Omental fat pad (tissue), 3 donors: ENCODE measurements at regions not wholly inside any gene's neighbourhood (a gene's known extent, or its start where the extent isn't known, plus 50 kb on each side); places are given as distances from the start of the nearest gene placed in this dataset.
"Not testable (repeated sequence)": the region's sequence is repeated elsewhere in the genome, so short reads cannot be mapped to it uniquely, and the experiment has no call there.

Source experiments
- ATAC-seq: fragments of 150-250 bp; one replicate; pipeline ENCODE4 v1.9.1; 2016; ENCODE audit warnings: mild to moderate bottlenecking, moderate library complexity; ENCODE audit not compliant: low FRiP score
- DNase-seq: peaks from one replicate; pipeline ENCODE4 v3.0.0-alpha.2; 2019; ENCODE audit warnings: low spot score
- TF ChIP-seq, protein P1 (sequence below), 3 donors: fragments of 450-650 bp; IDR thresholded peaks; one replicate each; pipeline ENCODE4 v1.5.1; 2016 to 2017; ENCODE audit warnings: antibody characterized with exemption in 3 of 3, mild to moderate bottlenecking in 3 of 3, moderate library complexity in 2 of 3

DNA sequence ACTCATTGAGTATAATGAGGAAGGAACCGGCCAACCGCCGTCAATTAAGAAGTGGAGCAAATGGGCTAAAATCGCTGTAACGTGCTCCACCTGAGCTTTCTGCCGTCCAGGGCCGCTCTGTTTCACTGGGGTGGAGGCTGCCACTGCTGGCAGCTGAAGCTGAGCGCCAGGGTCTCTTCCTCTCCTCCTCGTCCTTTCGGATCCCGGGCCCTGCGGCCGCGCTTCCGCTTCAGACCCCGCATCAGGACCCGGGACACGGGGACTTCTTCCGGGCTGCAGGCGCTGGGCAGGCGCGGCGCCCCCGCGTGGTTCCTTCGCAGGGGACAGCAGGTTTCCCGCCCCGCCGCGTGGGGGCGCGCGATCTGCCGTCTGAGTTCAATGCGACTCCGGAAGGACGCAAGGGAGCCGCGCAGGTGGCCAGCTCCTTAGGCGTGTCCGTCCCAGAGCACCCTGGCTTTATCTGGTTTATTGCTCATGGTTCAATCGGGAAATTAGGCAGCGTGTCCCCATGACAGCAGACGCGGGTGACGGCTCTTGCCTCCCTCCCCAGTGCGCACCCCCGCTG is 519.8 kb downstream of the TRIML1 start:
- TF ChIP-seq, protein P1, sequence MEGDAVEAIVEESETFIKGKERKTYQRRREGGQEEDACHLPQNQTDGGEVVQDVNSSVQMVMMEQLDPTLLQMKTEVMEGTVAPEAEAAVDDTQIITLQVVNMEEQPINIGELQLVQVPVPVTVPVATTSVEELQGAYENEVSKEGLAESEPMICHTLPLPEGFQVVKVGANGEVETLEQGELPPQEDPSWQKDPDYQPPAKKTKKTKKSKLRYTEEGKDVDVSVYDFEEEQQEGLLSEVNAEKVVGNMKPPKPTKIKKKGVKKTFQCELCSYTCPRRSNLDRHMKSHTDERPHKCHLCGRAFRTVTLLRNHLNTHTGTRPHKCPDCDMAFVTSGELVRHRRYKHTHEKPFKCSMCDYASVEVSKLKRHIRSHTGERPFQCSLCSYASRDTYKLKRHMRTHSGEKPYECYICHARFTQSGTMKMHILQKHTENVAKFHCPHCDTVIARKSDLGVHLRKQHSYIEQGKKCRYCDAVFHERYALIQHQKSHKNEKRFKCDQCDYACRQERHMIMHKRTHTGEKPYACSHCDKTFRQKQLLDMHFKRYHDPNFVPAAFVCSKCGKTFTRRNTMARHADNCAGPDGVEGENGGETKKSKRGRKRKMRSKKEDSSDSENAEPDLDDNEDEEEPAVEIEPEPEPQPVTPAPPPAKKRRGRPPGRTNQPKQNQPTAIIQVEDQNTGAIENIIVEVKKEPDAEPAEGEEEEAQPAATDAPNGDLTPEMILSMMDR (IDR thresholded peaks at IDR 0.05) = no peak
- no peak for DNase-seq
- ATAC-seq = no peak

GRCh38 chr4:188660796-188661195 is 521.6 kb downstream of the TRIML1 start:
- no peak for ATAC-seq
- DNase-seq = no peak
- TF ChIP-seq, protein P1 (IDR thresholded peaks at IDR 0.05) = no peak

- ATAC-seq (no peak), DNase-seq (no peak)
- TF ChIP-seq, protein P1 (IDR thresholded peaks at IDR 0.05) = no peak
Measured at GRCh38 chr4:188661502-188661901, 522.3 kb downstream of the TRIML1 start.

- no peak for ATAC-seq
Measured at GRCh38 chr4:188663369-188663768, 524.1 kb downstream of the TRIML1 start.

GRCh38 chr4:188665491-188666457 is 526.5 kb downstream of the TRIML1 start:
- DNase-seq = no peak
- TF ChIP-seq, protein P1 (IDR thresholded peaks at IDR 0.05) = no peak
- ATAC-seq = peak; percentile 48

More at GRCh38 chr4:188663369-188663768, 524.1 kb downstream of the TRIML1 start:
- TF ChIP-seq, protein P1 (IDR thresholded peaks at IDR 0.05) = no peak
- no peak for DNase-seq

DNA sequence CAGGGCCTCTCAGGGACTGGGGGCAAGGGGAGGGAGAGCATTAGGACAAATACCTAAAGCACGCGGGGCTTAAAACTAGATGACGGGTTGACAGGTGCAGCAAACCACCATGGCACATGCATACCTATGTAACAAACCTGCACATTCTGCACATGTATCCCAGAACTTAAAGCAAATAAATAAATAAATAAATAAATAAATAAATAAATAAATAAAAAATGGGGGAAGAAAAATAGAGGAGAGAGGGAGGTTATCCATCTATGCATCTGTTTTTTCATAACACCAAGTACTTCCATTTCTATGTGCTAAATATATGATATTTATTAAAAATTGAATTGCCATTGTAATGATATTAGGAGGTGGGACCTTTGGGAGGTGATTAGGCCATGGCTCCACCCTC is 539.5 kb downstream of the TRIML1 start:
- not testable (repeated sequence) for DNase-seq, ATAC-seq

DNA sequence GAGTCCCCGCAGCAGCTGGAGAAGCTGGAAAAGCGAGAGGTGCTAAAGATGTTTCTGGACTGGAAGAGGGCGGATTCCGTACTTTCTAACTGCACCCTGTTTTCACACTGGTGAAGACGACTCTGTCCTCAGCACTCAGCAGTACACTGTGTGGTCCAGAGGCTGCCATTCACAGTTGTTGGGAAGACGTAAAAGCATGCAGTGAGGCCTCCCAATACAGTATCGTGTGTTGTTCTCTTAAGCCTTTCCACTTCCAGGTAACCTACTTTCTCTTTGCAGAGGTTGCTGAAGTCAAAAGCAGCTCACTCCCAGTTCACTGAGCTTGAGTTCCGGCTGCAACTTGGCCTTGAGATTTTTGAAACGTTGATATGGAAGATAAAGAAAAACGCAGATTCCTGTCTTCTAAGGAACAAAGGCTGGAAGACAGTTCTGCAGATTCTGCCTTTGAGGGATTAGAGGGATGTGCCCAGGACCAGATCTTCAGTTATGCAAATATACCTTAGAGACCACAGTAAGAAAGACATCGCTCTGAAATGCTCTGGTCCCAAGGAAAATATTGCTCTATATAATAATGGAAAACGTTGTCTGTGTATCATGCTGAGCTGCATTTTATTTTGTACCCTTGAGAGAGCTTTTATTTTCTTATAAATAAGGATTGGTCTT is 540.9 kb downstream of the TRIML1 start:
- TF ChIP-seq, protein P1 (IDR thresholded peaks at IDR 0.05) = no peak
- DNase-seq = no peak
- ATAC-seq = no peak
